ENCODE measurements at regions not wholly inside any gene's neighbourhood (a gene's known extent, or its start where the extent isn't known, plus 50 kb on each side); places are given as distances from the start of the nearest gene placed in this dataset.

DNA sequence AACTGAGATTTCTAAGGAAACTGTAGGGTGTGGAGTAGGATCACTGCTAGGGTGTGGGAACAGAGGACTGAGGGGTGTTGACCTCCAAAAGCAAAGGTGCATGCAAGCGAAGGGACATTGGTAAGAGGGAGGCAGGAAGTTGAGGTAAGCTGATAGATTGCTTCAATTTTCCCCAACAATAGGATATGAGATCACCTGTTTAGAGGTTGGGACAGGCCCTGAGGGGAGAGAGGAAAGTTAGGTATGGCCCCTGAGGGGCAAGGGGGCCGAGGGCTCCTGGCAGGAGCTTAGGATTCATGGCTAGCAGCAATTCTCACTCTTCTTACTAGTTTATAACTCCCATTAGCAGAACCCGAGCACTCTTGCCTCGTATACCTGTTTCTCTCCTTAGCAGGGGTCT, 106.8 kb upstream of the RPS6KA2 start:
- Histone ChIP-seq H3K79me2 (ENCODE audit: insufficient read depth) (no peaks in the 10 kb centered on the region), H3K27me3 (replicated peaks; ENCODE audit: insufficient read depth) (no peaks in the 10 kb centered on the region; the same call in none of the 2 replicates), H3K9ac (no peak overlapping the region), H3F3A (ENCODE audit: insufficient read depth) (no peaks in the 10 kb centered on the region), H3K9me3 (ENCODE audit: low read depth) (no peaks in the 10 kb centered on the region), H3K36me3 (ENCODE audit: low read depth) (no peaks in the 10 kb centered on the region), H3K9me2 (ENCODE audit: insufficient read depth) (no peaks in the 10 kb centered on the region), H3K4me3 (no peak overlapping the region), H3K4me2 (ENCODE audit: unreplicated experiment) (no peak overlapping the region), H3K4me1 (ENCODE audit: insufficient read depth) (no peaks in the 10 kb centered on the region), H3K27ac (no peak overlapping the region), H4K20me1 (ENCODE audit: insufficient read depth) (no peaks in the 10 kb centered on the region), H2AFZ (no peak overlapping the region)
- no peak for DNase-seq
- 62 to 66% methylated on average over 4 of the region's 4 CpGs for WGBS, 2 experiments (ENCODE audit: low coverage in 1 of 2, low lambda C conversion rate in 2 of 2, missing lambda C conversion rate in 2 of 2)
- TF ChIP-seq EZH2phosphoT487 (IDR thresholded peaks at IDR 0.05; ENCODE audit: insufficient read depth, low read depth) (no peak), EZH2 (IDR thresholded peaks at IDR 0.05; ENCODE audit: insufficient read depth, poor library complexity, severe bottlenecking) (no peak)
- in situ Hi-C loops (cut with MboI): no loop called here

DNA sequence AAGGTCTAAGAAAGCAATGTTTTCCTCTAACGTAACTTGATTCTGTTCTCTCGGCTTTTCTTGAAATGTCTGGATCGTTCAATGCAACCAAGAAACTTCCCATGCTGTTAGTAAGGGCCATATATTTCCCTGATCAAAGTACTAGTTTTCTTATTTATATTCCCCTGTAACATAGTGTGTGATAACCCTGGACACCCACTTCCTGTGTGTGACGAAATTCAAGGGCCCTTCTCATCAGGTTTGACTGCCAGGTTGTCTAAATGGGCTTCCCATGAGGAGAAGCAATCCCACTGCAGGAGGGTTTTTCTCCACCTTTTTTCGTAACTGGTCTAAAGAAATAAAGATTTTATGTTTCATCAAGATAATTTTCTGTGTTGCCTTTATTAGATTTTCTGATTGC, 102.6 kb upstream of the RPS6KA2 start:
- Histone ChIP-seq H3K4me1 (ENCODE audit: insufficient read depth) (0 out of 2 replicates have a peak, but pooled peaks cover 7% of the 10 kb centered on the region), H3K9me2 (ENCODE audit: insufficient read depth) (no peaks in the 10 kb centered on the region), H3K4me3 (no peak overlapping the region), H2AFZ (no peak overlapping the region), H3K27ac (no peak overlapping the region), H3K27me3 (replicated peaks; ENCODE audit: insufficient read depth) (no peaks in the 10 kb centered on the region; the same call in none of the 2 replicates), H4K20me1 (ENCODE audit: insufficient read depth) (no peaks in the 10 kb centered on the region), H3K36me3 (ENCODE audit: low read depth) (no peaks in the 10 kb centered on the region), H3K9ac (no peak overlapping the region), H3K9me3 (ENCODE audit: low read depth) (no peaks in the 10 kb centered on the region), H3F3A (ENCODE audit: insufficient read depth) (no peaks in the 10 kb centered on the region), H3K4me2 (ENCODE audit: unreplicated experiment) (no peak overlapping the region), H3K79me2 (ENCODE audit: insufficient read depth) (no peaks in the 10 kb centered on the region)
- in situ Hi-C loops (cut with MboI): no loop called here
- TF ChIP-seq EZH2phosphoT487 (IDR thresholded peaks at IDR 0.05; ENCODE audit: insufficient read depth, low read depth) (no peak), EZH2 (IDR thresholded peaks at IDR 0.05; ENCODE audit: insufficient read depth, poor library complexity, severe bottlenecking) (no peak)
- WGBS, 2 experiments (ENCODE audit: low coverage in 1 of 2, low lambda C conversion rate in 2 of 2, missing lambda C conversion rate in 2 of 2): 54 to 56% methylated on average over 5 of the region's 5 CpGs
- no peak for DNase-seq

DNA sequence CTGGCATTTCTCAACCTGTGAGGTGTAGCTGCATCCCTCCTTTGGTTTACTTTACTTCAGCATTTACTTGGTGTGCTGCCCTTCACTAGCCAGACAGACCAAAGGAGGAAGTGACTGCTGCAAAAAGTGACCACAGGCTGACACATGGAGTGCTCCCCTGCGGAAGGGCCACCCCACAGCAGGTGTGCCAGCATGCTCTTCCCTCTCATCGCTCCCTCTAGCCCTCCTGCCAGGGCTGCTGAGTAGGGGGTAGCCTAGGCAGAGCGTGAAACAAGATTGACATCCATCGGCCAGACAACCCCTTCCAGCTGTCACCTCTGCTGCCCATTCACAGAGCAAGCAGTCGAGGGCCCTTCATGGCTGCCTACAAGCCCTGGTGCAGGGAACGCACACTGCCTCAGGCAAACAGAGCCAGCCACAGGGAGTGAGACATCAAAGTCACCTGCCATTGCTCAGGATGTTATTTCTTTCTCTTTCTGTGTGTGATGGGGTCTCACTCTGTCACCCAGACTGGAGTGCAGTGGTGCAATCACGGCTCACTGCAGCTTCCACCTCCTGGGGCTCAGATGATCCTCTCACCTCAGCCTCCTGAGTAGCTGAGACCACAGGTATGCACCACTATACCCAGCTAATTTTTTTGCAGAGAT, 102.0 kb upstream of the RPS6KA2 start:
- Histone ChIP-seq H2AFZ (no peak overlapping the region), H4K20me1 (ENCODE audit: insufficient read depth) (no peaks in the 10 kb centered on the region), H3K27me3 (replicated peaks; ENCODE audit: insufficient read depth) (no peaks in the 10 kb centered on the region; the same call in none of the 2 replicates), H3F3A (ENCODE audit: insufficient read depth) (no peaks in the 10 kb centered on the region), H3K4me1 (ENCODE audit: insufficient read depth) (0 out of 2 replicates have a peak, but pooled peaks cover 12% of the 10 kb centered on the region), H3K36me3 (ENCODE audit: low read depth) (no peaks in the 10 kb centered on the region), H3K9me2 (ENCODE audit: insufficient read depth) (no peaks in the 10 kb centered on the region), H3K4me3 (no peak overlapping the region), H3K9me3 (ENCODE audit: low read depth) (no peaks in the 10 kb centered on the region), H3K27ac (no peak overlapping the region), H3K4me2 (ENCODE audit: unreplicated experiment) (no peak overlapping the region), H3K79me2 (ENCODE audit: insufficient read depth) (no peaks in the 10 kb centered on the region), H3K9ac (no peak overlapping the region)
- TF ChIP-seq EZH2 (IDR thresholded peaks at IDR 0.05; ENCODE audit: insufficient read depth, poor library complexity, severe bottlenecking) (no peak), EZH2phosphoT487 (IDR thresholded peaks at IDR 0.05; ENCODE audit: insufficient read depth, low read depth) (no peak)
- 61 to 67% methylated on average over 7 of the region's 7 CpGs for WGBS, 2 experiments (ENCODE audit: low coverage in 1 of 2, low lambda C conversion rate in 2 of 2, missing lambda C conversion rate in 2 of 2)
- in situ Hi-C loops (cut with MboI): no loop called here
- no peak for DNase-seq

GRCh38 chr6:166726201-166726600, 99.2 kb upstream of the RPS6KA2 start:
- Histone ChIP-seq H3F3A (ENCODE audit: insufficient read depth) (no peaks in the 10 kb centered on the region), H3K9me2 (ENCODE audit: insufficient read depth) (no peaks in the 10 kb centered on the region), H3K4me3 (no peak overlapping the region), H4K20me1 (ENCODE audit: insufficient read depth) (no peaks in the 10 kb centered on the region), H3K27ac (no peak overlapping the region), H3K36me3 (ENCODE audit: low read depth) (no peaks in the 10 kb centered on the region), H3K9ac (no peak overlapping the region), H2AFZ (no peak overlapping the region), H3K4me1 (ENCODE audit: insufficient read depth) (0 out of 2 replicates have a peak, but pooled peaks cover 12% of the 10 kb centered on the region), H3K9me3 (ENCODE audit: low read depth) (no peaks in the 10 kb centered on the region), H3K4me2 (ENCODE audit: unreplicated experiment) (no peak overlapping the region), H3K79me2 (ENCODE audit: insufficient read depth) (no peaks in the 10 kb centered on the region), H3K27me3 (replicated peaks; ENCODE audit: insufficient read depth) (peaks cover under 1% of the 10 kb centered on the region; the same call in 1 of the 2 replicates)
- peak; percentile 21 for DNase-seq
- TF ChIP-seq EZH2phosphoT487 (IDR thresholded peaks at IDR 0.05; ENCODE audit: insufficient read depth, low read depth): no peak
- WGBS, 2 experiments (ENCODE audit: low coverage in 1 of 2, low lambda C conversion rate in 2 of 2, missing lambda C conversion rate in 2 of 2): 17 to 24% methylated on average over 7 of the region's 7 CpGs
- in situ Hi-C loops (cut with MboI): no loop called here
